H9 (cell line): ENCODE measurements at regions not wholly inside any gene's neighbourhood (a gene's known extent, or its start where the extent isn't known, plus 50 kb on each side); places are given as distances from the start of the nearest gene placed in this dataset.
"Not testable (repeated sequence)": the region's sequence is repeated elsewhere in the genome, so short reads cannot be mapped to it uniquely, and the experiment has no call there.

Source experiments
- DNase-seq: peaks from one replicate; pipeline ENCODE4 v3.0.0-alpha.2; 2017
- H2AFZ ChIP-seq: one replicate; pipeline ENCODE4 v1.6.1; 2013; ENCODE audit warnings: mild to moderate bottlenecking, low read length, control low read depth, moderate library complexity
- H2AK5ac ChIP-seq: 2 replicates; pipeline ENCODE4 v1.6.1; 2013; ENCODE audit warnings: low read length, control low read depth, mixed read lengths; ENCODE audit not compliant: insufficient read length
- H2BK120ac ChIP-seq: one replicate; pipeline ENCODE4 v1.6.1; 2013; ENCODE audit warnings: low read depth, mild to moderate bottlenecking, low read length, control low read depth, inconsistent platforms; ENCODE audit not compliant: poor library complexity, severe bottlenecking
- H2BK12ac ChIP-seq: 2 replicates; pipeline ENCODE4 v1.6.1; 2013; ENCODE audit warnings: low read length, control low read depth, mixed read lengths, low read depth; ENCODE audit not compliant: insufficient read length
- H2BK15ac ChIP-seq: 2 replicates; pipeline ENCODE4 v1.6.1; 2013; ENCODE audit warnings: low read depth, low read length, control low read depth
- H2BK20ac ChIP-seq: one replicate; pipeline ENCODE4 v1.6.1; 2013; ENCODE audit warnings: low read depth, mild to moderate bottlenecking, low read length, control low read depth, inconsistent platforms; ENCODE audit not compliant: poor library complexity, severe bottlenecking
- H2BK5ac ChIP-seq: 2 replicates; pipeline ENCODE4 v1.6.1; 2013; ENCODE audit warnings: low read length, control low read depth, mixed read lengths; ENCODE audit not compliant: insufficient read length
- H3K14ac ChIP-seq: 2 replicates; pipeline ENCODE4 v1.6.1; 2013; ENCODE audit warnings: low read length, control low read depth; ENCODE audit not compliant: insufficient read depth
- H3K18ac ChIP-seq: 2 replicates; pipeline ENCODE4 v1.6.1; 2013; ENCODE audit warnings: low read depth, mild to moderate bottlenecking, mixed read lengths, low read length, control low read depth; ENCODE audit not compliant: insufficient read length
- H3K23ac ChIP-seq: 2 replicates; pipeline ENCODE4 v1.6.1; 2013; ENCODE audit warnings: low read length, control low read depth, mixed read lengths, low read depth; ENCODE audit not compliant: insufficient read length
- H3K23me2 ChIP-seq: 2 replicates; pipeline ENCODE4 v1.6.1; 2013; ENCODE audit warnings: low read depth, mild to moderate bottlenecking, mixed read lengths, low read length, control low read depth; ENCODE audit not compliant: insufficient read length, poor library complexity, severe bottlenecking
- H3K27ac ChIP-seq: 2 replicates; pipeline ENCODE4 v1.5.1; 2013; ENCODE audit warnings: low read length, control low read depth, mixed read lengths, low read depth; ENCODE audit not compliant: insufficient read length
- H3K27me3 ChIP-seq: 2 replicates; pipeline ENCODE4 v1.6.1; 2013; ENCODE audit warnings: low read length, control low read depth, inconsistent platforms; ENCODE audit not compliant: insufficient read depth
- H3K4ac ChIP-seq: 2 replicates; pipeline ENCODE4 v1.6.1; 2013; ENCODE audit warnings: low read depth, mild to moderate bottlenecking, control low read depth, inconsistent platforms, low read length, moderate library complexity
- H3K4me1 ChIP-seq: 2 replicates; pipeline ENCODE4 v1.6.1; 2013; ENCODE audit warnings: low read length, control low read depth, inconsistent platforms; ENCODE audit not compliant: insufficient read depth
- H3K4me2 ChIP-seq: 2 replicates; pipeline ENCODE4 v1.6.1; 2013; ENCODE audit warnings: low read length, control low read depth, mixed read lengths; ENCODE audit not compliant: insufficient read length, insufficient read depth
- H3K56ac ChIP-seq: 2 replicates; pipeline ENCODE4 v1.6.1; 2013; ENCODE audit warnings: low read depth, mild to moderate bottlenecking, mixed read lengths, low read length, control low read depth; ENCODE audit not compliant: insufficient read length
- H3K79me1 ChIP-seq: 2 replicates; pipeline ENCODE4 v1.6.1; 2013; ENCODE audit warnings: low read depth, mild to moderate bottlenecking, moderate library complexity, low read length, control low read depth, inconsistent platforms; ENCODE audit not compliant: insufficient read depth, poor library complexity, severe bottlenecking
- H3K79me2 ChIP-seq: 2 replicates; pipeline ENCODE4 v1.6.1; 2013; ENCODE audit warnings: low read length, control low read depth, inconsistent platforms; ENCODE audit not compliant: insufficient read depth
- H3K9ac ChIP-seq: 2 replicates; pipeline ENCODE4 v1.6.1; 2013; ENCODE audit warnings: low read length, control low read depth, mixed read lengths; ENCODE audit not compliant: insufficient read length; ENCODE audit errors: extremely low read depth
- H3K9me3 ChIP-seq: one replicate; pipeline ENCODE4 v1.6.1; 2013; ENCODE audit warnings: low read depth, low read length, inconsistent platforms; ENCODE audit not compliant: control insufficient read depth
- H3T11ph ChIP-seq: one replicate; pipeline ENCODE4 v1.6.1; 2013; ENCODE audit warnings: mild to moderate bottlenecking, low read length, control low read depth, inconsistent platforms
- H4K20me1 ChIP-seq: one replicate; pipeline ENCODE4 v1.6.1; 2013; ENCODE audit not compliant: control insufficient read depth, insufficient read length, insufficient read depth
- H4K5ac ChIP-seq: 2 replicates; pipeline ENCODE4 v1.6.1; 2013; ENCODE audit warnings: low read depth, mild to moderate bottlenecking, mixed read lengths, low read length, control low read depth; ENCODE audit not compliant: insufficient read length
- H4K8ac ChIP-seq: replicated peaks from 2 replicates; pipeline ENCODE4 v1.6.1; 2013; ENCODE audit warnings: low read length, control low read depth, mixed read lengths, low read depth; ENCODE audit not compliant: insufficient read length
- H4K91ac ChIP-seq: 2 replicates; pipeline ENCODE4 v1.6.1; 2013; ENCODE audit warnings: low read depth, mild to moderate bottlenecking, moderate library complexity, mixed read lengths, low read length, control low read depth; ENCODE audit not compliant: insufficient read length
- H3K27ac Mint-ChIP-seq, 3 experiments: 2 replicates in 2 of 3; 3 replicates in 1 of 3; pipeline ENCODE4 v1.8.0; 2020 to 2021; ENCODE audit warnings: mixed read lengths in 3 of 3, mild to moderate bottlenecking in 1 of 3, moderate library complexity in 1 of 3
- H3K27me3 Mint-ChIP-seq: 2 replicates; pipeline ENCODE4 v1.8.0; 2021; ENCODE audit warnings: low read depth, mild to moderate bottlenecking, moderate library complexity, mixed read lengths
- H3K36me3 Mint-ChIP-seq, 3 experiments: 2 replicates in 2 of 3; 3 replicates in 1 of 3; pipeline ENCODE4 v1.8.0; 2020 to 2021; ENCODE audit warnings: low read depth in 3 of 3, mixed read lengths in 3 of 3; ENCODE audit not compliant: insufficient read depth in 1 of 3
- H3K4me1 Mint-ChIP-seq, 2 experiments: 2 replicates each; pipeline ENCODE4 v1.8.0; 2020; ENCODE audit warnings: mixed read lengths in 2 of 2
- H3K4me3 Mint-ChIP-seq, 2 experiments: 2 replicates in 1 of 2; 3 replicates in 1 of 2; pipeline ENCODE4 v1.8.0; 2020 to 2021; ENCODE audit warnings: mild to moderate bottlenecking in 2 of 2, mixed read lengths in 2 of 2, moderate library complexity in 1 of 2
- H3K9me3 Mint-ChIP-seq, 2 experiments: 2 replicates in 1 of 2; 3 replicates in 1 of 2; pipeline ENCODE4 v1.8.0; 2020; ENCODE audit warnings: mild to moderate bottlenecking in 2 of 2, mixed read lengths in 2 of 2, moderate library complexity in 1 of 2
- WGBS: extraction: QIAGEN DNeasy Blood & Tissue Kit; methylation state at CpG from one replicate; pipeline ENCODE4 v1.1.7; 2013; ENCODE audit warnings: missing lambda C conversion rate, low lambda C conversion rate, mixed read lengths; ENCODE audit not compliant: insufficient read length; ENCODE audit errors: extremely low coverage; 5-methylcytosine and 5-hydroxymethylcytosine counted together
- TF ChIP-seq, protein P1 (sequence below): fragments of 200-600 bp; sonication (generic); conservative IDR thresholded peaks from 3 replicates; pipeline ENCODE4 v1.8.0; 2021; ENCODE audit warnings: antibody characterized with exemption, mild to moderate bottlenecking

DNA sequence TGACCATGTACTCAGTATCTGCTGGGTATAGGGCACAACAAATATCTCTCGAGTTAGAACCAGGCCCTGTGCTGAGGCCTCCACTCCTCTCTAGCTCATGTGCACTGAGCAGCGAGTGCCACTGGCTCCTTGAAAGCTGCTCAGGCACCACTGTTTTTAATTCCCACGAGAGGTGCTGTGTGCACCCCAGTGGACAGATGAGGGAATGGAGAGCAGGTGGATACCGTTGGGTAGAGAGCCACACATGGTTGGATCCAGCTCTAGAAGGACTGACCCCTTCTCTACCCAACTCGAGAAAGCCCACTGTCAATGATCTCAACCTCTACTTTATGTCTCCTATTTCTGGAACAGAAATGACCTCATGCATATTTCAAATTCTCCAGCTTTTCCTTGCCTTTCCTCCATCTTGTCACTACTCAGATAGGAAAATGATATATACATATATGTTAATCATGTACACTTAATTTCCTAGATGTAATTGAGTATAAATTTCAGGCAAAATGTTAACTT is 66.6 kb upstream of the SOX11 start:
- H2AK5ac ChIP-seq, H2BK12ac ChIP-seq, H2BK5ac ChIP-seq, H3K27me3 Mint-ChIP-seq, H2BK15ac ChIP-seq, H3K18ac ChIP-seq, H3K4me2 ChIP-seq, H4K91ac ChIP-seq, H3K9me3 ChIP-seq, H4K20me1 ChIP-seq, H3K4me1 ChIP-seq, H2BK20ac ChIP-seq, H3K4ac ChIP-seq, H3K56ac ChIP-seq, H4K8ac ChIP-seq, H3K23me2 ChIP-seq, H3K27ac ChIP-seq, H3K79me2 ChIP-seq, H3K27ac Mint-ChIP-seq, H3K27me3 ChIP-seq, H3K36me3 Mint-ChIP-seq, H2BK120ac ChIP-seq, DNase-seq, H3K14ac ChIP-seq, H3K9ac ChIP-seq, H3K79me1 ChIP-seq, H3K23ac ChIP-seq, H2AFZ ChIP-seq, H3K9me3 Mint-ChIP-seq, H3K4me3 Mint-ChIP-seq, H4K5ac ChIP-seq, H3T11ph ChIP-seq: not testable (repeated sequence)
- TF ChIP-seq, protein P1, sequence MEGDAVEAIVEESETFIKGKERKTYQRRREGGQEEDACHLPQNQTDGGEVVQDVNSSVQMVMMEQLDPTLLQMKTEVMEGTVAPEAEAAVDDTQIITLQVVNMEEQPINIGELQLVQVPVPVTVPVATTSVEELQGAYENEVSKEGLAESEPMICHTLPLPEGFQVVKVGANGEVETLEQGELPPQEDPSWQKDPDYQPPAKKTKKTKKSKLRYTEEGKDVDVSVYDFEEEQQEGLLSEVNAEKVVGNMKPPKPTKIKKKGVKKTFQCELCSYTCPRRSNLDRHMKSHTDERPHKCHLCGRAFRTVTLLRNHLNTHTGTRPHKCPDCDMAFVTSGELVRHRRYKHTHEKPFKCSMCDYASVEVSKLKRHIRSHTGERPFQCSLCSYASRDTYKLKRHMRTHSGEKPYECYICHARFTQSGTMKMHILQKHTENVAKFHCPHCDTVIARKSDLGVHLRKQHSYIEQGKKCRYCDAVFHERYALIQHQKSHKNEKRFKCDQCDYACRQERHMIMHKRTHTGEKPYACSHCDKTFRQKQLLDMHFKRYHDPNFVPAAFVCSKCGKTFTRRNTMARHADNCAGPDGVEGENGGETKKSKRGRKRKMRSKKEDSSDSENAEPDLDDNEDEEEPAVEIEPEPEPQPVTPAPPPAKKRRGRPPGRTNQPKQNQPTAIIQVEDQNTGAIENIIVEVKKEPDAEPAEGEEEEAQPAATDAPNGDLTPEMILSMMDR = peak; percentile 54
- peaks cover 16 to 23% of the 10 kb centered on the region in 2 experiments for H3K4me1 Mint-ChIP-seq
- WGBS = no CpG with 5 or more reads among the region's 5 CpGs

DNA sequence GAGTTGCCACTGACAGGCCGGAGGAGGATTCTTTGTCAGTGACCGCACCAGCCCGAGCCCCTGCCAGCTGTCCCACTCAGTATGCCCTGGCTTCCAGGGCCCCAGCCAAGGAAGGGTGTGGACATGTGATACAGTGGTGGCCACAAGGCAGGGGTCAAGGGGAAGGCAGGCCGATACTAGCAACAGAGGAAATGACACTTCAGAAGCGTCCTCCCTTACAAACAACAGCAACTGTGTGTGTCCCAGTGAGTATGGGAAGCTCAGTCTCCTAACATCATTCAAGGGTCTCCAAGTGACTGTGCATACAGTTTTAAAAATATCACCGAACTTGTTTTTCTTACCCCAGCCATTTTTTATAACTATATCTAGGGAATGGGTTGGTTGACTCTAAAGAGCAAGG is 63.7 kb upstream of the SOX11 start:
- H2AK5ac ChIP-seq, H2BK15ac ChIP-seq, H3K4me1 ChIP-seq, H2BK120ac ChIP-seq, H3K56ac ChIP-seq, H3K23me2 ChIP-seq, H3T11ph ChIP-seq, H3K27ac ChIP-seq, H3K79me2 ChIP-seq, H4K5ac ChIP-seq, DNase-seq, H3K9me3 ChIP-seq, H3K14ac ChIP-seq, H2BK5ac ChIP-seq, H3K9ac ChIP-seq, H3K4ac ChIP-seq, H3K4me3 Mint-ChIP-seq, H4K20me1 ChIP-seq, H3K9me3 Mint-ChIP-seq, H3K18ac ChIP-seq, H3K79me1 ChIP-seq, H2BK20ac ChIP-seq, H3K36me3 Mint-ChIP-seq, H2AFZ ChIP-seq, H3K4me2 ChIP-seq, H3K27me3 ChIP-seq, H4K91ac ChIP-seq, H2BK12ac ChIP-seq, H4K8ac ChIP-seq, H3K23ac ChIP-seq, H3K27ac Mint-ChIP-seq, H3K27me3 Mint-ChIP-seq: not testable (repeated sequence)
- no CpG with 5 or more reads among the region's 6 CpGs for WGBS
- H3K4me1 Mint-ChIP-seq = peaks cover 16 to 21% of the 10 kb centered on the region in 2 experiments
